ENCODE measurements at regions not wholly inside any gene's neighbourhood (a gene's known extent, or its start where the extent isn't known, plus 50 kb on each side); places are given as distances from the start of the nearest gene placed in this dataset.

GRCh38 chr10:84088626-84089025, 50.7 kb upstream of the GHITM start:
- ChIA-PET POLR2A (ENCODE audit: partially characterized antibody) (no interaction called here), CTCF (ENCODE audit: partially characterized antibody) (interaction anchor here (0.7 to 1.3 kb wide), 4 partner anchors 10 to 61 kb away, joined by 3 to 4 read pairs (median 4); no protein-coding TSS in a partner anchor)
- no peak overlapping the region for H2BK12ac ChIP-seq (ENCODE audit: low read depth, low read length)
- no peaks in the 10 kb centered on the region for H3K27me3 ChIP-seq (replicated peaks in 1 of 4; ENCODE audit: control insufficient read depth in 3 of 4, extremely low read depth in 1 of 4, insufficient read depth in 3 of 4, low read length in 3 of 4)
- no peaks in the 10 kb centered on the region for H3K9me3 ChIP-seq (ENCODE audit: insufficient read depth in 2 of 2, low read depth in 1 of 2, low read length in 1 of 2)
- TF ChIP-seq CTBP2 (IDR thresholded peaks at IDR 0.05; ENCODE audit: borderline replicate concordance, insufficient read depth, insufficient read length, low read length) = no peak
- no peak for TF ChIP-seq MAX (IDR thresholded peaks at IDR 0.05)
- TF ChIP-seq BRCA1 (IDR thresholded peaks at IDR 0.05; ENCODE audit: low read depth, low read length) = no peak
- TF ChIP-seq RNF2 (IDR thresholded peaks at IDR 0.05; ENCODE audit: borderline replicate concordance, low read depth, low read length, missing control alignments, poor library complexity, severe bottlenecking) = no peak
- TF ChIP-seq GABPA (IDR thresholded peaks at IDR 0.05; ENCODE audit: borderline replicate concordance, insufficient read depth, low read length) = no peak
- TF ChIP-seq SIN3A (conservative IDR thresholded peaks at IDR 0.05 in 1 of 2, IDR thresholded peaks at IDR 0.05 in 1 of 2; ENCODE audit: low read depth in 1 of 2, low read length in 2 of 2) = no peak
- no peak for TF ChIP-seq SUZ12 (IDR thresholded peaks at IDR 0.05; ENCODE audit: low read length)
- no peak for TF ChIP-seq GTF2F1 (IDR thresholded peaks at IDR 0.05; ENCODE audit: borderline replicate concordance, low read depth, low read length)
- no peak for TF ChIP-seq NANOG (IDR thresholded peaks at IDR 0.05; ENCODE audit: insufficient read depth, low read depth, low read length, poor library complexity, severe bottlenecking)
- no peak overlapping the region for H2BK120ac ChIP-seq (replicated peaks; ENCODE audit: low read depth, low read length)
- no peak overlapping the region for H3K23ac ChIP-seq (ENCODE audit: insufficient read length)
- no peaks in the 10 kb centered on the region for H3K4me1 ChIP-seq (replicated peaks in 1 of 4; ENCODE audit: control insufficient read depth in 3 of 4, insufficient read depth in 4 of 4, low read length in 3 of 4)
- WGBS, 2 experiments (ENCODE audit: extremely low coverage in 1 of 2, insufficient coverage in 1 of 2, insufficient read length in 1 of 2, insufficient replicate concordance in 2 of 2, low coverage in 1 of 2, low lambda C conversion rate in 2 of 2, missing lambda C conversion rate in 1 of 2) = 48% methylated on average over 2 of the region's 2 CpGs; no CpG with 5 or more reads in 1 of the 2 experiments
- H3K23me2 ChIP-seq (ENCODE audit: low read depth, low read length) = no peaks in the 10 kb centered on the region
- no peak overlapping the region for H3K9ac ChIP-seq (replicated peaks in 1 of 4; ENCODE audit: extremely low read depth in 1 of 4, low read depth in 3 of 4, low read length in 3 of 4)
- H3K27ac ChIP-seq (ENCODE audit: low read depth, low read length) = no peak overlapping the region
- H3K4ac ChIP-seq (replicated peaks; ENCODE audit: insufficient read length, low read depth, low read length) = no peak overlapping the region
- H3K79me1 ChIP-seq (ENCODE audit: low read depth, low read length) = no peaks in the 10 kb centered on the region
- no peak overlapping the region for H4K5ac ChIP-seq (ENCODE audit: insufficient read length, low read depth, low read length)
- no peak overlapping the region for H2BK20ac ChIP-seq (ENCODE audit: low read length)
- H3K36me3 ChIP-seq (ENCODE audit: control insufficient read depth in 2 of 4, insufficient read depth in 4 of 4, low read length in 3 of 4) = no peaks in the 10 kb centered on the region
- no peaks in the 10 kb centered on the region for H4K20me1 ChIP-seq (replicated peaks in 1 of 2; ENCODE audit: control insufficient read depth in 1 of 2, insufficient read depth in 2 of 2, low read length in 2 of 2)
- no peak overlapping the region for H3K56ac ChIP-seq (replicated peaks; ENCODE audit: insufficient read length, low read depth, low read length)
- no peaks in the 10 kb centered on the region for H3K79me2 ChIP-seq (ENCODE audit: control insufficient read depth in 1 of 2, insufficient read depth in 2 of 2, low read length in 2 of 2)
- DNase-seq (ENCODE audit: low read depth in 1 of 2, low spot score in 2 of 2) (no peak), FAIRE-seq (no peak)
- H2BK15ac ChIP-seq (ENCODE audit: low read length) = no peak overlapping the region
- H3K18ac ChIP-seq (ENCODE audit: extremely low read depth, low read length) = no peak overlapping the region
- H4K91ac ChIP-seq (replicated peaks; ENCODE audit: insufficient read length, low read length) = no peak overlapping the region
- H2AFZ ChIP-seq (ENCODE audit: low read length) = no peak overlapping the region
- H2BK5ac ChIP-seq (ENCODE audit: low read depth, low read length) = no peak overlapping the region
- no peak overlapping the region for H3K14ac ChIP-seq (ENCODE audit: insufficient read length)
- H2AK5ac ChIP-seq (ENCODE audit: low read depth, low read length) = no peak overlapping the region
- H3K4me3 ChIP-seq (ENCODE audit: extremely low read depth in 1 of 4, insufficient read depth in 2 of 4, low read depth in 3 of 4, low read length in 4 of 4) = no peak overlapping the region
- H4K8ac ChIP-seq (ENCODE audit: extremely low read depth, insufficient read depth, low read length) = no peak overlapping the region
- H3K4me2 ChIP-seq (ENCODE audit: insufficient read depth in 1 of 2, low read depth in 2 of 2, low read length in 2 of 2) = no peak overlapping the region
